Stomach smooth muscle (tissue), 2 donors: ENCODE measurements at regions not wholly inside any gene's neighbourhood (a gene's known extent, or its start where the extent isn't known, plus 50 kb on each side); places are given as distances from the start of the nearest gene placed in this dataset.
A peak's percentile ranks its signal among the peaks of the same experiment; 100 is the strongest.
"Not testable (repeated sequence)": the region's sequence is repeated elsewhere in the genome, so short reads cannot be mapped to it uniquely, and the experiment has no call there.

ENCODE experiments used
- H3K27ac ChIP-seq: one replicate; pipeline ENCODE4 v1.7.0; 2013; ENCODE audit warnings: mild to moderate bottlenecking, low read length, inconsistent platforms
- H3K27me3 ChIP-seq, 2 donors: one replicate each; pipeline ENCODE4 v1.7.0; 2013; ENCODE audit warnings: low read length in 2 of 2; ENCODE audit not compliant: insufficient read depth in 2 of 2, control insufficient read depth in 1 of 2
- H3K36me3 ChIP-seq, 2 donors: one replicate each; pipeline ENCODE4 v1.7.0; 2013; ENCODE audit warnings: low read length in 2 of 2; ENCODE audit not compliant: control insufficient read depth in 2 of 2, insufficient read depth in 2 of 2
- H3K4me1 ChIP-seq: one replicate; pipeline ENCODE4 v1.7.0; 2013; ENCODE audit warnings: low read length; ENCODE audit not compliant: control insufficient read depth, insufficient read depth
- H3K4me3 ChIP-seq, 2 donors: one replicate each; pipeline ENCODE4 v1.7.0; 2013; ENCODE audit warnings: low read length in 2 of 2
- H3K9ac ChIP-seq, 2 donors: one replicate each; pipeline ENCODE4 v1.7.0; 2013; ENCODE audit warnings: low read length in 2 of 2, mild to moderate bottlenecking in 1 of 2
- H3K9me3 ChIP-seq, 2 donors: one replicate each; pipeline ENCODE4 v1.7.0; 2013; ENCODE audit warnings: low read length in 2 of 2; ENCODE audit not compliant: control insufficient read depth in 2 of 2
- donor health status: healthy.
- donor health status: Pancreatic carcinoma.

GRCh38 chrX:54615109-54615508 lies 85.1 kb downstream of the GNL3L start:
- H3K27me3 ChIP-seq: peaks cover 0 to 4% of the 10 kb centered on the region in 2 donors
- H3K36me3 ChIP-seq: no peaks in the 10 kb centered on the region
- no peak overlapping the region for H3K27ac ChIP-seq
- H3K9me3 ChIP-seq: no peaks in the 10 kb centered on the region
- no peaks in the 10 kb centered on the region for H3K4me1 ChIP-seq
- H3K9ac ChIP-seq: no peak overlapping the region
- H3K4me3 ChIP-seq: no peak overlapping the region

- Histone ChIP-seq H3K9ac (no peak overlapping the region), H3K36me3 (no peaks in the 10 kb centered on the region), H3K9me3 (peaks cover 0 to 4% of the 10 kb centered on the region in 2 donors), H3K4me1 (no peaks in the 10 kb centered on the region), H3K4me3 (no peak overlapping the region), H3K27me3 (no peaks in the 10 kb centered on the region), H3K27ac (no peak overlapping the region)
These were observed 103.6 kb downstream of the GNL3L start for GRCh38 chrX:54633641-54634040.

- Histone ChIP-seq H3K9ac (peak overlapping the region; percentile 55 to 80), H3K27me3 (peaks cover 0 to 2% of the 10 kb centered on the region in 2 donors), H3K4me1 (peaks cover 4% of the 10 kb centered on the region), H3K36me3 (no peaks in the 10 kb centered on the region), H3K9me3 (no peaks in the 10 kb centered on the region), H3K4me3 (peak overlapping the region; percentile 16 to 71), H3K27ac (peak overlapping the region; percentile 89)
These were observed 109.0 kb downstream of the GNL3L start for GRCh38 chrX:54639018-54639345.

- Histone ChIP-seq H3K36me3 (no peaks in the 10 kb centered on the region), H3K9ac (peak overlapping the region; percentile 80 to 86), H3K27me3 (peaks cover 0 to 2% of the 10 kb centered on the region in 2 donors), H3K4me1 (peaks cover 4% of the 10 kb centered on the region), H3K4me3 (peak overlapping the region; percentile 62 to 71), H3K9me3 (no peaks in the 10 kb centered on the region), H3K27ac (peak overlapping the region; percentile 89)
These were observed 109.5 kb downstream of the GNL3L start for GRCh38 chrX:54639346-54640102.

GRCh38 chrX:54640103-54640690 lies 110.2 kb downstream of the GNL3L start:
- Histone ChIP-seq H3K27ac (peak overlapping the region; percentile 89), H3K9me3 (no peaks in the 10 kb centered on the region), H3K9ac (peak overlapping the region; percentile 60 to 80), H3K27me3 (peaks cover 0 to 2% of the 10 kb centered on the region in 2 donors), H3K4me3 (peak overlapping the region in 1 of 2 donors; percentile 71), H3K4me1 (peaks cover 4% of the 10 kb centered on the region), H3K36me3 (no peaks in the 10 kb centered on the region)

- H3K36me3 ChIP-seq: no peaks in the 10 kb centered on the region
- H3K27ac ChIP-seq: peak overlapping the region; percentile 89
- peaks cover 4% of the 10 kb centered on the region for H3K4me1 ChIP-seq
- H3K9me3 ChIP-seq: no peaks in the 10 kb centered on the region
- no peak overlapping the region for H3K4me3 ChIP-seq
- no peak overlapping the region for H3K9ac ChIP-seq
- peaks cover 0 to 2% of the 10 kb centered on the region in 2 donors for H3K27me3 ChIP-seq
These were observed 110.7 kb downstream of the GNL3L start for GRCh38 chrX:54640736-54641135.

- Histone ChIP-seq H3K4me1 (peaks cover 4% of the 10 kb centered on the region), H3K27me3 (peaks cover 0 to 2% of the 10 kb centered on the region in 2 donors), H3K9me3 (no peaks in the 10 kb centered on the region), H3K36me3 (no peaks in the 10 kb centered on the region), H3K9ac (no peak overlapping the region), H3K4me3 (no peak overlapping the region), H3K27ac (no peak overlapping the region)
These were observed 111.5 kb downstream of the GNL3L start for GRCh38 chrX:54641530-54641929.

- not testable (repeated sequence) for H3K36me3 ChIP-seq, H3K9ac ChIP-seq, H3K4me1 ChIP-seq, H3K27ac ChIP-seq, H3K4me3 ChIP-seq, H3K9me3 ChIP-seq, H3K27me3 ChIP-seq
These were observed 117.6 kb downstream of the GNL3L start for GRCh38 chrX:54647607-54648006.

- Histone ChIP-seq H3K9me3 (peaks cover 0 to 6% of the 10 kb centered on the region in 2 donors), H3K4me3 (no peak overlapping the region), H3K4me1 (no peaks in the 10 kb centered on the region), H3K27me3 (no peaks in the 10 kb centered on the region), H3K36me3 (no peaks in the 10 kb centered on the region), H3K27ac (no peak overlapping the region), H3K9ac (no peak overlapping the region)
These were observed 129.5 kb downstream of the GNL3L start for GRCh38 chrX:54659547-54659946.

GRCh38 chrX:54675762-54676161 lies 122.3 kb downstream of the ITIH6 start:
- H3K36me3 ChIP-seq: no peaks in the 10 kb centered on the region
- H3K4me1 ChIP-seq: no peaks in the 10 kb centered on the region
- H3K4me3 ChIP-seq: no peak overlapping the region
- H3K9me3 ChIP-seq: peaks cover 0 to 4% of the 10 kb centered on the region in 2 donors
- H3K27me3 ChIP-seq: peaks cover 0 to 5% of the 10 kb centered on the region in 2 donors
- H3K27ac ChIP-seq: no peak overlapping the region
- H3K9ac ChIP-seq: no peak overlapping the region

GRCh38 chrX:54695231-54695630 lies 102.8 kb downstream of the ITIH6 start:
- H3K27ac ChIP-seq: no peak overlapping the region
- no peaks in the 10 kb centered on the region for H3K4me1 ChIP-seq
- no peak overlapping the region for H3K4me3 ChIP-seq
- H3K36me3 ChIP-seq: no peaks in the 10 kb centered on the region
- H3K9me3 ChIP-seq: peaks cover 0 to 3% of the 10 kb centered on the region in 2 donors
- peaks cover 0 to 4% of the 10 kb centered on the region in 2 donors for H3K27me3 ChIP-seq
- H3K9ac ChIP-seq: no peak overlapping the region
